IPS DF 4.7 (cell line): ENCODE measurements at regions not wholly inside any gene's neighbourhood (a gene's known extent, or its start where the extent isn't known, plus 50 kb on each side); places are given as distances from the start of the nearest gene placed in this dataset.
A peak's percentile ranks its signal among the peaks of the same experiment; 100 is the strongest.
"Not testable (repeated sequence)": the region's sequence is repeated elsewhere in the genome, so short reads cannot be mapped to it uniquely, and the experiment has no call there.

Experiments used
- DNase-seq: peaks from one replicate; pipeline ENCODE4 v3.0.0-alpha.2; 2013; ENCODE audit warnings: low spot score; ENCODE audit errors: extremely low read depth

DNA sequence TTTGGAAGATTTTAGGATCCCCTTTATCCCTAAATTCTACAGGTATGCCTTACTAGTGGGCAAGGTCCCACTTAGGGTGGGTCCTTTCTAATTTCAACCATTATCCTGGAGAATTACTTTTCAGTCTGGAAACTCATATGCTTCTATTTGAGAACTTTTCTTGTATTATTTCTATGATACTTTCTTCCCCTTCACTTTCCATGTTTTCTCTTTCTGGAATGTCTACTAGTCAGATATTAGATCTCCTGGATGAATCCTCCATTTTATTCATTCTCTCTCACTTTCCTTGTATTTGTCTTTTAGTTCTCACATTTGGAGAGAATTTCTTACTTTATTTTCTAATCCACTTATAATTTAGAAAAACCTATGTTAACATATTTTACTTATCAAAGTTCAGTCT, 83.9 kb upstream of the SIPA1L2 start:
- no peak for DNase-seq

- no peak for DNase-seq
These were observed 85.2 kb upstream of the SIPA1L2 start for GRCh38 chr1:232715154-232715553.

GRCh38 chr1:232717911-232718310, 87.3 kb upstream of the MAP10 start:
- DNase-seq: not testable (repeated sequence)

DNA sequence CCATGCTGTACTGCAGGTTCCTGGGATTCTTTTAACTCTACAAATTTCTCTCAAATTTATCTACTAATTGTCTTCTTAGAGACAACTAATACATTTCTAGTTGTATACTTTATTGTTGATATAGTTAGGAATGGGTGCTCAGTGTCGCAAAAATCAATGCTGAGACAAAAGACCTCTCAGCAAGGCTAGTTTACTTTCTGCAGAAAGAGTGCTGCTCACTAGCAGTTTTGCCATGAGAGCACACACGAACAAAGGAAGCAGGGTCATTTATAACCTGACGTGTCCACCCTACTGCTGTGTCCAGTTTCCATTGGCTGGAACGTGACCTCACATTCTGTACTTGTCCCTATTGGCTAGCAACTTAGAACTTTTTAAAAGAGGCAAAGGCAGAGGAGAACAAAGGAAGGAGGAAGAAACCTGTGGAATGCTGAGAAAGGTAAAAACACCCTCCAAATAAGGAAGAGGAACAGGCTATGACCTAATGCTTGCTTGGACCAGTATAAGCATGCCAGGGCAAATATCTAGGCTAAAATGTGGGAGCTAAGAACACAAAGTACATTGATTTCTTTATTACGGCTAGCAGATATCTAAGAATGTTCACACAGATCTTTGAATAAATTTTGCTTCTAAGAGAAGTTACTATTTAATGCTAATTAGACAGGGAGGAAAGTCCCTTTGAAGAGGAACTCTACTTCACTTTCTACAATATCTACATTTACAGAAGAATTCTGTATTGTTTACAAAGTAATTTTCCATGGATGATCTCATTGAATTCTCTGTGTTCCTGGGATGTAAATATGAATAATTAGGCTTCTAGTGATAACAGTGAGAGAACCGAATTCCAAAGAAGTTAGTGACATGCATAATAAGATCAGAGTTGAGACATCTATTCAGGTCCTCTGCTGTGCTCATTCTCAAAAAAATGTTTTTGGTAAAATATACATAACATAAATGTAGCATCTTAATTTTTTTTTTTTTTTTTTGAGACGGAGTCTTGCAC, 86.0 kb upstream of the MAP10 start:
- no peak for DNase-seq

DNA sequence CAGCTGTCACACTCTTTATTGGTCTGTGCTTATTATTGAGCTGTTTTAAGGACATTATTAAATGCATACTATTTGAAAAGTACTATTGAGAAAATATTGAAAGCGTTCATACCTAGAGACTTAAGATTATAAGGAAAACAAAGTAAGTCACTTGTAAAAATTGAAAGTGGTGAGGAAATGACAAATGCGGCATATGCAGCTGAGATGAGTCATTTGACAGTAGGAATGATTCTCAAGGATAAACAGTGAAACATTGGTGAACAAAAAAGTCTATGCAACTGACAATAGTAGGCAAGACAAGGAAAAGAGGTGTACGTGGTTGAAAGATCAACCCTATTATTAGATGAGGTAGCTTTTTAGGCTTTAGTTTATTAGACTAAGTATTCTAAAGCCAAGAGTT, 82.6 kb upstream of the MAP10 start:
- DNase-seq: no peak

DNA sequence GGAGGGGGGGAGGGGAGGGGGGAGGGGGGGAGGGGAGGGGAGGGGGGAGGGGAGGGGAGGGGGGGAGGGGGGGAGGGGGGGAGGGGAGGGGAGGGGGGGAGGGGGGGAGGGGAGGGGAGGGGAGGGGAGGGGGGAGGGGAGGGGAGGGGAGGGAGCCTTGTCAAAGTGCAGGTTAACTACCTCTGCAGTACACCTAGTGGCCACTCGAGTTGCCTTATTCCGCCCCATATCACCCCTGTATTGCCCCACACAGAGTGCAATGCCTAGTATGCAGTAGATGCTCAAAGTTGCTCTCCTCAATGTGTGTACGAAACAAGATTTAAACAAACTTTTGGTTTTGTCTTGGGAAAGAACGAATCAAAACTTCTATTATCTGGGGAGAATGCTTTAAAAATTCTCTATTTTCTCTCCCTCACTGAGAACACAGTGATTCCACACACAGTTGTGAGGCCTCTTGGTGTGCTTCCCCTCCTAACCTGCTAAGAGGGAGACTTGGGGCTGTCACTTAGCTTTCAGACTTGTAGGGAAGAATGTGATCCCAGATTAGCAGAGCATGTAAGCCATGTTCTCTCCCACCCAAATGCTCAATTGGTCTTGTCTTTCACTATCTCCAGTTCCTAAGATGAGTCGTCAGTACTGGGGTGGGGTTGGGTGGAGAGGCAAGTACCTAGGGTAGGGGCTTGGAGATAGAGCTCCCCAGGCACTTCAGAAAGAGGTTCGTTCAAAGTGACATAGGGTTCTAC, 79.7 kb upstream of the MAP10 start:
- no peak for DNase-seq

DNA sequence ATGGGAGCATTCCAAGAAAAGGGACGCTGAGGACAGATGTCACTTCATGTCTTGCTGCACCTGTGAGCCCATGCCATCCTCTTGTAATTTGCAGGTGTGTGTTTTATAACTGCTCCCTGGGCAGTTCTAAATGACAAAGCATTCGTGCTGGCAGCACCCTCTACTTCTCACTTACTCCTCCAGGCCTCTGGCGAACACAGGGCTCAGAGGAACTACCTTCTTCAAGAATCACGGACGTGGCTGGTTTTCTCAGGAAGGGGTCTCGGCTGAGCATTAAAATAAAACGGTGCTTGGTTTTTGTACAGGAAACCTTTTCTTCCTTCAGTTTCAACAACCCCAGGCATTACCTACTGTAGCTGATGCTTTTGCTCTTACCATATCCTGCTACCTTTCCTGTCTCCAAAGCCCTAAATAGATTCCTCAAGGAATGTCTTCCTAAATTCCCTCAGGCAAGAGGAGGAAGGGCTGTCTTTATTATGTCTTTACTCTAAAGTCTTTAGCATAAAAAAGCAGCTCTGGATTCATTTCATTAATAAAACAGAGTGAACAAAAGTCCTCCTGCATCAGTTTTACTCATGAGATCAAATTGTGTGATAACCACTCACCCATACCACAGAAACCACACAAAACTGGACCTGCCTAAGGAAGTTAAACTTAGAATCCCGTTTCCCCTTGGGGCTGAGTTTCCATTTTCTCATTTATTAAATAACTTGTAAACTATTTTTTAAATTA, 79.0 kb upstream of the MAP10 start:
- peak; percentile 3 for DNase-seq

GRCh38 chr1:232728507-232729263, 76.5 kb upstream of the MAP10 start:
- no peak for DNase-seq

- DNase-seq: no peak
These were observed 72.8 kb upstream of the MAP10 start for GRCh38 chr1:232732344-232732910.

DNA sequence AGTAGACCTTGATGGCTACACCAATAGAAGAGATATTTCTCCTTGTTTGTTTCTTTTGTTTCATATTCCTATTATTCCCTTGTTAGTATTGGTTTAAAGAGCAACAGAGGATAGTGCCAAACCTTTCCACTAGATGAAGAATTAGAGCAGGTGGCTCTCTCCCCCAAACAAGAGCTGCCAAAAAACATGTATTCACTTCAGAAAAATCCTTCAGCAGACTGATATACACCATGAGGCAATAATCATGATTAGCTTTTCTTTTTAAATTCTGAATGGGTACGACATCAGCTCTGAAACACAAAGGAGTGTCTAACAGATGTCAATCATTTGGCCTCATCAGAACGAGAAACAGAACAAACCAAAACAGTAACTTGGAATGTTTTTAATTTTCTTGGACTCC, 67.3 kb upstream of the MAP10 start:
- no peak for DNase-seq

- DNase-seq: no peak
These were observed 61.2 kb upstream of the MAP10 start for GRCh38 chr1:232743999-232744398.

DNA sequence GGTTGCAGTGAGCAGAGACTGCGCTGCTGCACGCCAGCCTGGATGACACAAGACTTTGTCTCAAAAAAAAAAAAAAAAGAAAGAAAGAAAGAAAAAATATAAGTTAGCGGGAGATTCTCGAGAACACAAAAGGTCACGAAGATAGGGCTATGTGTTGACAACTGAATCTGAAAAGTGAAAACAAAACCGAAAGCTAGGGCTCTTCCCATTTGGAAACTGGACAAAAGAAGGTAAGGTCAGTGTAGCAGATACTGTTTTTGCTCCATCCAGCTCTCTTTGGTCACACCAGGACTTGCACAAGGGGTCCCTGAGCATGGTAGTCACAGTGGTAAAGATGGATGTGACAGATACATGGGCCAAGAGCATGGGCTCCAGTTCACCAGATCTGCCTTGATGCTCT, 60.4 kb upstream of the MAP10 start:
- DNase-seq: no peak

GRCh38 chr1:232745698-232746097, 59.5 kb upstream of the MAP10 start:
- DNase-seq: not testable (repeated sequence)

DNA sequence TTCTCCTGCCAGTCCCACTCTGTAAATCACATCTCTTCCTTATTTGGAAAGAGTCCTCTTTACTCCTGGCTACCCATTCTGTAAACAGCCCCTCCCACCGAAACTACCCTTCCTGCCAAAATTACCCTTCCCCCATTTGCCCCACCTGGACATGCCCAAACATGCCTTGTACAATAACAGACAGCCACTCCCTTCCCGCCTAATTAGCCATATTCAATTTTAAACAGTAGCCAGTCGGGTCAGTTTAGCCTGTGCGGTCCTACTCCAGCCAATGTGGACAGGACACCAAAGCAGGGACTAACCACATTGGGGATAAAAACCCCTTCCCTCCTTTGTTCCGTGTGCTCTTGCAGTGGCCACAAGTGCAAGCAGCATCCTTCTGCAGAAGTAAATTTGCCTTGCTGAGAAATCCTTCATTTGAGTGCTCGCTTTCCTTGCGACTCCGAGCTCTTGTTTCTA, 56.3 kb upstream of the MAP10 start:
- no peak for DNase-seq

GRCh38 chr1:232751393-232752140, 53.6 kb upstream of the MAP10 start:
- no peak for DNase-seq

DNA sequence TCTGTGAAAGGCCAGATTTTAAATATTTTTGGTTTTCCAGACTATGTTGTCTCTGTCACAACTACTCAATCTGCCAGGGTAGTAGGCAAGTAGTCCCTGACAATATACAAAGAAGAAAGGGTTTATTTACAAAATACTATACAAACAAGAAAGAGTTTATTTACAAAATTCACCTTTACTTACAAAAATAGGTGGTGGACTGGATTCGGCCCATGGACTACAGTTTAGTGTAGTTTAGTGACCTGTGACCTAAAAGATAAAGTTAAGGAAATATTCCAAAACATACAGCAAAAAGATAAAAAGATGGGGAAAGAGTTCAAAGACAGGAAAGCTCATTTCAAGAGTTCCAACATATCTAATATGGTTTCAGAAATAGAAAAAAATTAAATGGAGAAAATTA, 52.9 kb upstream of the MAP10 start:
- DNase-seq: no peak

DNA sequence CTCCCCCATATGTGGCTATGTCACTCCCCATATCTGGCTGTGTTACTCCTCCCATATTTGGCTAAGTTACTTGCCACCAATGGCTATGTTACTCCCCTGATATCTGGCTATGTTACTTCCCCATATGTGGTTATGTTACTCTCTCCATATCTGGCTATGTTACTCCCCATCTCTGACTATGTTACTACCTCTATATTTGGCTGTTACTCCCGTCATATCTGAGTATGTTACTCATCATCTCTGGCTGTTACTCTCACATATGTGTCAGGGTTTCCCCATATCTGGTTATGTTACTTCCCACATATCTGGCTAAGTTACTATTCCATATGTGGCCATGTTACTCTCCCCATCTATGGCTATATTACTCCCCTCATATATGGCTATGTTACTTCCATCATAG, 50.3 kb upstream of the MAP10 start:
- no peak for DNase-seq
